Esophagus muscularis mucosa (tissue), 4 donors: ENCODE measurements at regions not wholly inside any gene's neighbourhood (a gene's known extent, or its start where the extent isn't known, plus 50 kb on each side); places are given as distances from the start of the nearest gene placed in this dataset.

Experiments used
- DNase-seq: peaks from one replicate; pipeline ENCODE4 v3.0.0-alpha.2; 2017; ENCODE audit errors: extremely low spot score
- H3K27ac ChIP-seq, 4 donors: fragments of 200-600 bp; sonication (generic); replicated peaks in 1 of 4; 1 replicate in 3 of 4; 2 replicates in 1 of 4; pipeline ENCODE4 v1.5.1; 2016 to 2019; ENCODE audit warnings: mild to moderate bottlenecking in 1 of 4
- H3K27me3 ChIP-seq, 4 donors: fragments of 200-600 bp; sonication (generic); one replicate each; pipeline versions ENCODE4 v1.5.1 to v1.6.0; 2016 to 2019
- H3K36me3 ChIP-seq, 4 donors: fragments of 200-600 bp; sonication (generic); one replicate each; pipeline ENCODE4 v1.5.1; 2016 to 2019
- H3K4me1 ChIP-seq, 4 donors: fragments of 200-600 bp; sonication (generic); one replicate each; pipeline ENCODE4 v1.5.1; 2016 to 2019
- H3K4me3 ChIP-seq, 4 donors: fragments of 200-600 bp; sonication (generic); 1 replicate in 2 of 4; 2 replicates in 2 of 4; pipeline ENCODE4 v1.5.1; 2016 to 2019; ENCODE audit warnings: mild to moderate bottlenecking in 4 of 4, moderate library complexity in 1 of 4
- H3K9me3 ChIP-seq, 4 donors: fragments of 200-600 bp; sonication (generic); 1 replicate in 3 of 4; 2 replicates in 1 of 4; pipeline ENCODE4 v1.5.1; 2016 to 2019
- EP300 ChIP-seq: sonication (generic); formaldehyde crosslinking; IDR thresholded peaks from one replicate; pipeline ENCODE4 v1.6.1; 2017; ENCODE audit warnings: antibody characterized with exemption
- POLR2A ChIP-seq: fragments of 450-650 bp; IDR thresholded peaks from one replicate; pipeline ENCODE4 v1.6.1; 2017; ENCODE audit warnings: antibody characterized with exemption, moderate library complexity, mild to moderate bottlenecking, low read depth
- POLR2AphosphoS5 ChIP-seq, 2 donors: sonication (generic); formaldehyde crosslinking; IDR thresholded peaks; one replicate each; pipeline ENCODE4 v1.6.1; 2017; ENCODE audit warnings: antibody characterized with exemption in 2 of 2
- WGBS: methylation state at CpG from one replicate; pipeline ENCODE4 v1.1.5; 2018; 5-methylcytosine and 5-hydroxymethylcytosine counted together
- intact Hi-C: fragments of 100-400 bp; cut with DNase I; formaldehyde crosslinking; loops from one replicate; pipeline ENCODE4 v1.15.1; 2023
- TF ChIP-seq, protein P1 (sequence below), 3 experiments: fragments of 200-600 bp in 2 of 3; fragments of 450-650 bp in 1 of 3; sonication (generic) in 2 of 3; IDR thresholded peaks; one replicate each; pipeline ENCODE4 v1.5.1; 2017 to 2019; ENCODE audit warnings: antibody characterized with exemption in 3 of 3, mild to moderate bottlenecking in 2 of 3, moderate library complexity in 1 of 3

DNA sequence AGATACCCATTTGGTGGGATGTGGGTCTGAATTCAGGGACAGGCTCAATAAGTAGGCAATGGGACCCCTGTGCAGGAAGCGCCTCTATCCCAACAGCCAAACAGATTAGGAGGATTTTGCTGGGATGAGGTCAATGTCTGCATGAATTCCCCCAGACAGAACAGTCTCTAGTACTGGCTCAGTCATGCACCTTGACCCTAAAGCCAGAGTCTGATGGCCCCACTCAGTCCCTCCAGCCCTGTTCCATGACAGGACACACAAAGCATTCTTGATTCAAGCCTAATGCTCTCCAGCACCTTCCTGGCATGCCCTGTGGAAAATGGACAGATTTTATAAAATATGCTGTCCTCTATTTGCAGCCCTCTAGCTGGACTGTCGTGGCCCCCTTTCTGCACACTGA, 49.8 kb upstream of the RAB6D start:
- H3K27ac ChIP-seq: no peak overlapping the region
- no peaks in the 10 kb centered on the region for H3K9me3 ChIP-seq
- H3K4me3 ChIP-seq: no peak overlapping the region
- H3K36me3 ChIP-seq: no peaks in the 10 kb centered on the region
- TF ChIP-seq POLR2A (no peak), POLR2AphosphoS5 (IDR thresholded peaks at IDR 0.05) (no peak), EP300 (no peak)
- TF ChIP-seq, protein P1, sequence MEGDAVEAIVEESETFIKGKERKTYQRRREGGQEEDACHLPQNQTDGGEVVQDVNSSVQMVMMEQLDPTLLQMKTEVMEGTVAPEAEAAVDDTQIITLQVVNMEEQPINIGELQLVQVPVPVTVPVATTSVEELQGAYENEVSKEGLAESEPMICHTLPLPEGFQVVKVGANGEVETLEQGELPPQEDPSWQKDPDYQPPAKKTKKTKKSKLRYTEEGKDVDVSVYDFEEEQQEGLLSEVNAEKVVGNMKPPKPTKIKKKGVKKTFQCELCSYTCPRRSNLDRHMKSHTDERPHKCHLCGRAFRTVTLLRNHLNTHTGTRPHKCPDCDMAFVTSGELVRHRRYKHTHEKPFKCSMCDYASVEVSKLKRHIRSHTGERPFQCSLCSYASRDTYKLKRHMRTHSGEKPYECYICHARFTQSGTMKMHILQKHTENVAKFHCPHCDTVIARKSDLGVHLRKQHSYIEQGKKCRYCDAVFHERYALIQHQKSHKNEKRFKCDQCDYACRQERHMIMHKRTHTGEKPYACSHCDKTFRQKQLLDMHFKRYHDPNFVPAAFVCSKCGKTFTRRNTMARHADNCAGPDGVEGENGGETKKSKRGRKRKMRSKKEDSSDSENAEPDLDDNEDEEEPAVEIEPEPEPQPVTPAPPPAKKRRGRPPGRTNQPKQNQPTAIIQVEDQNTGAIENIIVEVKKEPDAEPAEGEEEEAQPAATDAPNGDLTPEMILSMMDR (IDR thresholded peaks at IDR 0.05): no peak
- intact Hi-C loops: loop anchor here (5.0 kb wide), 2 partner anchors 79 to 259 kb away; partner anchors contain the start of gene MZT2A
- DNase-seq: no peak
- WGBS: 68% methylated on average over 2 of the region's 2 CpGs
- H3K27me3 ChIP-seq: peaks cover 0 to 13% (median 3%) of the 10 kb centered on the region in 4 donors
- H3K4me1 ChIP-seq: no peaks in the 10 kb centered on the region
